NOMO-1 treated with DMSO at 0.1 percent for 48 hours (cell line): ENCODE measurements at regions not wholly inside any gene's neighbourhood (a gene's known extent, or its start where the extent isn't known, plus 50 kb on each side); places are given as distances from the start of the nearest gene placed in this dataset.

Source experiments
- DNase-seq: peaks from one replicate; lab custom pipeline; 2025; ENCODE audit not compliant: unreplicated experiment; lab: John Stamatoyannopoulos, UW

- no peak for DNase-seq
Observed at GRCh38 chr13:37944081-37944868, 74.7 kb upstream of the TRPC4 start.

GRCh38 chr13:37942929-37943328 lies 73.4 kb upstream of the TRPC4 start:
- DNase-seq: no peak

- DNase-seq: no peak
Observed at GRCh38 chr13:37934339-37935191, 65.0 kb upstream of the TRPC4 start.

- no peak for DNase-seq
Observed at GRCh38 chr13:37929308-37929707, 59.7 kb upstream of the TRPC4 start.

GRCh38 chr13:37927561-37927960 lies 58.0 kb upstream of the TRPC4 start:
- no peak for DNase-seq

- no peak for DNase-seq
Observed at GRCh38 chr13:37925878-37926473, 56.4 kb upstream of the TRPC4 start.

DNA sequence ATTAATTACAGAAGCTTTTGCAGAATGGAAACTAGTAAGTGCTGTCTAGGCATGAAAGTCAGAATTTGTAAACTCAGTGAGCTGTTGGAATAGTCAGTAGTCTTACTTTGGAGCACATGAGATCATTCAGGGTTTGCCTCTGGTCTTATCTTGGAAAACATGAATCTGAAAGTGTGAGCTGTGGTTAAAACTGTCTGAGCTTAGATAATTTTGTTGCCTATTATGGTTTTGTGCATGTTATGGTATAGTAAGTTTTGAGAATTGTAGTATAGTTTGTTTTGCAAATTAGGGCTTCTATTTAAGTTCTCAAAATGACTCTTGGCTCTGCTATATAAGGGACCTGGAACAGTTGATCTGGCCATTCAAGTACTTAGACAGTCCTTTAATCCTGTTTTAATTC lies 53.7 kb upstream of the TRPC4 start:
- DNase-seq: no peak

DNA sequence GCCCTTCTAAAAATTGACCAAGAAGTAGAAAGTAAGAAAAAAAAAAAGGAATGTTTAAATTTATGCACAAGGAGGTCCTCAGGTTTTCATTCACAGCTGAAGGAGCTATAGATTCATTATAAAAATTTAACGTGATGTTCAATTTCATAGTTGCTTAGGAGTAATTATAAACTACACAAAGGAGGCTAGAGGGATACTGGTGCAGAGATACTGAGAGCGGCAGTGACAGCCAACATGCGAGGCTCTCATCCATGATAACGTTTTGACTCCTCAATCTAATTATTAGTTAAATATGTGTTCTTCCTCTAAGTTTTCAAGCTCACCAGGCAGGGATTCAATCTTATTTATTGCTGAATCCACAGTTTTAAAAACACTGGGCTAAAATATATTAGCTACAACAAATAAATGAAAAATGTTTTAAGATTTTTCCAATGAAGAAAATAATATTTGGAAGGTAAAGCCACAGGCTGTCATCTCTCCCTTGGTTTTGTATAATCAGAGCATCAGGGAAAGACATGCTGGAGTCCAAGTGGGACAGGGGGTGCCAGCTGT lies 49.8 kb upstream of the TRPC4 start:
- no peak for DNase-seq
